Stimulated activated CD4-positive, alpha-beta T cell treated with anti-CD3 and anti-CD28 coated beads, TNF-alpha, amount 100 ng/mL, for 24 hours (primary cell): ENCODE measurements at regions not wholly inside any gene's neighbourhood (a gene's known extent, or its start where the extent isn't known, plus 50 kb on each side); places are given as distances from the start of the nearest gene placed in this dataset.
A peak's percentile ranks its signal among the peaks of the same experiment; 100 is the strongest.
"Not testable (repeated sequence)": the region's sequence is repeated elsewhere in the genome, so short reads cannot be mapped to it uniquely, and the experiment has no call there.

Experiments used
- DNase-seq, 3 experiments: peaks; one replicate each; pipeline ENCODE4 v3.0.0-alpha.2; 2020; ENCODE audit warnings: low read depth in 3 of 3

GRCh38 chr1:10867138-10867721 lies 70.8 kb upstream of the CASZ1 start:
- peak; percentile 26 to 49 (median 33) for DNase-seq

DNA sequence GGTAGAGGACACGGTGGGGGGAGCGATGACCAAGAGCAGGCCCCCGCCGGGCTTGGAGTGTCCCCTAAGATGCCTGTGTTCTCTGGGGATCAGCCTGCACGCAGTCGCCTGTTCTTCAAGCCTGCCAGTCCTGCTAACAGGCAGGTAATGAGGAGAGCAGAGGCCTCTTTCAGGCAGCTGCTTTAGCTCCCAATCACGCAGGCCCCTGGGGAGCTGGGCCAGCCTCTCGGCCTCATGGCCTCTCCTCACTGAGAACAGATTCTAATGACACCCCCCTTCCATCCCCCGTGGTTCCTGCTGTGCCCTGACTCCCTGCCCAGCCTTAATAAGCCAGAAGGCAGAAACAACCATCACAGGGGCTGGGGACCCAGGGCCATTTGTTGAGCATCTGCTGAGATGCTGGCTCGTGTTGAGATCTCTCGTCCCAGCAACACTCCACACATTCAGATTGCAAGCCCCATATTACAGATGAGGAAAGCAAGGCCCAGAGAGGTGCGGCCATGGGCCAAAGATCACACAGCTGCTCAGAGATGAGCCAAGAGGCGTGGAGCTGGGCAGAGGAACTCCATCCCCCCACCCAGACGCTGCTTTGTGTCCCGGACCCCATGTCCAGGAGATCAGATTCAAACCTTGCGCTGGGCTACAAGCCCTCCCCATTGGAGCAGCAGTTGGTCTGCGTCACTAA lies 71.6 kb upstream of the CASZ1 start:
- DNase-seq, result no peak

DNA sequence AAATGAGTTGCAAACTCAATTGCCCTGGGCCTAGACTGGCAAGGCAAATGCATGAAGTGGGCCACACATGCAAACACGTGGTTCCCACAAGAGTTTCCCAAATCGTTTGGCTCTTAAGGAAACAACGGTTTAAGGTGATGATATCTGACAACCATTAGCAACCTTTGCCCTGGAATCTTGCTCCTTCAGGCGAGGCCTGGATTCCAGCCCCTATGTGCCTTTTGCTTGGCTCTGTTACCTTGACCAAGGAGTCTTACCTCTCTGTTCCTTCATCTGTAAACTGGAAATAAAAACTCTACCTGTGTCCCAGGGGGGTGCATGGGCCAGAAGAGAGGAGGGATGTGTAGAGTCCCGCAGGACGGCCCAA lies 72.1 kb upstream of the CASZ1 start:
- no peak for DNase-seq

DNA sequence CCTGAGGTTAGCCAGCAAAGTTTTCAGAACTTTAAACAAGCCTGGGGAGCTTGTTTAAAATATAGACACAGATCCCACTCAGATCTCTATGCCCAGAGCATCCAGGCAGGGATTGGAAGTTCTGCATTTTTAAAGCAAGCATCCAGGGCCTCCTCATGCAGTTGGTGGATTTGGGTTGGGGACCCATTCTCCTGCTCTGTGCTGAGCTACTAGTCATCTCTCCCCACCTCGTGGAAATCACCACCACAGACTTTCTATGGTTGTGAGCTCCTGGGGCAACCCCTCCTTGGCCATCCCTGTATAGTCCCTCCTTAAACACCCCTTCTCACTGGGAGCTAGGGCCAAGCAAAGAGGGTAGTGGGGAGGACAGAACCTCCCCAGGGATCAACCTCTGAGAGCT lies 73.5 kb upstream of the CASZ1 start:
- DNase-seq, result no peak

DNA sequence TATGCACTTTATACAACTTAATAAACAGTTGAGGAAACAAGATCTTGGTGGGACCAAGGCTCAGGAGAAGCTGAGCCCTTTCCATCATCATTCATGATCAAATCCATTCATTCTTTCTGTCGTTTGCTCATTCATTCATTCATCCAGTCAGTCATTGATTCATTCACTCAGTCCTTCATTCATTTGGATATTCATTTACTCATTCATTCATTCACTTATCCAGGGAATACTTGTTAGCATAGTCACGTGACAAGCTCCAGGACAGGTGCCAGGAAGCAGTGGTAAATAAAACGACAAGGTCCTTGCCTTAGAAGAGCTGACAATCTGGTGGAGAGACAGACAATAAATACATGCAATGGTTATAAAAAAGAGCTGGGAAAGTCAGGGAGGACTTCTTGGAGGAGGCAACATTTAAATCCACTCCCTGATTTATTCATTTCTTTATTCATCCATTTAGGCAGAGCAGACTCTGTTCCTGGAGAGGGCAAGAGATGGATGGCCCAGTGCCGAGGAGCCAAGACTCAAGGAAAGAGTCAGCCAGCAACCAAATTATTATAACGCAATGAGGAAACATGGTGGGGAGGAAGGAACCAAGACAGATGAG lies 74.1 kb upstream of the CASZ1 start:
- no peak for DNase-seq

DNA sequence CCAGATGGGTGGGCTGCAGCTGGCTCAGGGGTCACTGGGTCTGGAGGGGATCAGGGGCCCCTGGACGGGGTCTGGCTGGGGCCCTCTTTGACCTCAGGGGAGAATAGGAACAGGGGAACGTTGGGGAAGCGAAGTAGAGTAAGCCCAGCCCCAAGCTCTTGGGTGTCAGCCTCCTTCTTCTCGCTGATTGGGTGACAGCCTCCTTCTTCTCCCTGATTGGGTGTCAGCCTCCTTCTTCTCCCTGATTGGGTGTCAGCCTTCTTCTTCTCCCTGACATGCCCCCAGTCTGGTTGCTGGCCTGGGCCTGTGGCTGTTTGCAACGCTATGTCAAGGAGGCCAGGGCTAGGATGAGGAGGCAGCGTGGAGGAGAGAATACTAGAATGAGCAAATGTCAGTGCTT lies 76.7 kb upstream of the CASZ1 start:
- DNase-seq, result no peak

- no peak for DNase-seq
Observed at GRCh38 chr1:10874351-10874750, 77.9 kb upstream of the CASZ1 start.

- DNase-seq, result no peak
Observed at GRCh38 chr1:10877894-10878293, 81.4 kb upstream of the CASZ1 start.

GRCh38 chr1:10878469-10878868 lies 82.0 kb upstream of the CASZ1 start:
- DNase-seq, result no peak

DNA sequence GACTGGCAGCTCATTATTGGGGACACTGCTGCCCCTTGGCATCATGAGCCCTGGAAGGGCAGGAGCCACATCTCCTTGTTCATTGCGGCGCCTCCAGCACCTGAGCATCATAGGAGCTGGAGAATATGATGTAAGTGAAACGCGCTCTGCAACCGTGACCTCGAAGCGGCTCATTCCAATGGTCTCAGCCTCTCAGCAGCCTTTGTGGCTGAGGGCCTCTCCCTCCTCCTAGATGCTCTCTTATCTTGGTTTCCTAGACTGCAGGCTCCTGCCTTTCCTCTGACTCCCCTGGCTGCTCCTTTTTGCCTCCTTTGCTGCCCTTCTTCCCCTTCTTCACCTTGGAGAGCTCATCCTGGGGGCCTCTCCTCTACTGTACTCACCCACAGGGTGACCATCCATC lies 83.6 kb upstream of the CASZ1 start:
- no peak for DNase-seq

DNA sequence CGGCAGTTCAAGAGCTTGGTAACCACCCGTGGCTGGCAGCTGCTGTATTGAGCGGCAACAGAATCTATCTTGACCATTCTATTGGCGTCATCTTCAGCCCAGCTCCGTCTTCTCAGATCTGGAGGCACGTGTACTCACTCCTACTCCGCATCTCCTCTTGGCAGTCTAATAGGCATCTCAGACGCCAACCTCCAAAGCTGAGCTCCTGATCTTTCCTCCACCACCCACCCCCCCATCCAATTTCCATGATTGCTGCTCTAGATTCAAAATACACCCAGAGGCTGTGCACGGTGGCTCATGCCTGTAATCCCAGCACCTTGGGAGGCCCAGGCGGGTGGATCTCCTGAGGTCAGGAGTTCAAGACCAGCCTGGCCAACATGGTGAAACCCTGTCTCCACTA lies 84.6 kb upstream of the CASZ1 start:
- DNase-seq, result no peak

GRCh38 chr1:10882069-10882468 lies 85.6 kb upstream of the CASZ1 start:
- no peak for DNase-seq

DNA sequence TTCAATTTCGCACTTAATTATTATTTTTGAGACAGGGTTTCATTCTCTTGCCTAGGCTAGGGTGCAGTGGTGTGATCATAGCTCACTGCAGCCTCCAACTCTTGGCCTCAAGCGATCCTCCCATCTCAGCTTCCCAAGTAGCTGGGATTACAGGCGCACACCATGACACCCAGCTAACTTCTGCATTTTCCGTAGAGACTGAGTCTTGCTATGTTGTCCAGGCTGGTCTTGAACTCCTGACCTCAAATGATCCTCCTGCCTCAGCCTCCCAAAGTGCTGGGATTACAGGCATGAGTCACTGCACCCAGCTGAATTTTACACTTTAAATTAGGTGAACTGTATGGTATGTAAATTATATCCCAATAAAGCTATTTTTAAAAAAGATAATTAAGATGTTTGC lies 90.6 kb upstream of the CASZ1 start:
- DNase-seq, result not testable (repeated sequence)

DNA sequence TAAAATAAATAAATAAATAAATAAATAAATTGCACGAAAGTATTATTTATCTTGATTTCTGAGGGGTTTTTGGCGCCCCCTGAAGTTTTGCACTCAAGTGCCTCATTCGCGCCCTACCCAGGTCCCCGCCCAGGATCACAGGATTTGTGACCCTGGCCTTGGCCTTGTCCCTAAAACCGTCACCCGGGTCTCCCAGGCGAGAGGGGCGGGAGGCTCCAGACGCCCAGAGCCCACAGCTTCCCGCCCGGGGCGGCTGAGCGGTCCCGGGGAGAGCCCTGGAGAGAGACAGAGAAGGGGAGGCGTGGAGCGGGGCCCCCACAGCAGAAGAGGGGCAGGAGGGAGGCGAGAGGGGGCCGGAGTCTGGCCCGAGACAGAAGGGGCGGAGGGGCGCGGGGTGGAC lies 91.8 kb upstream of the CASZ1 start:
- no peak for DNase-seq

- no peak for DNase-seq
Observed at GRCh38 chr1:10888791-10889649, 92.6 kb upstream of the CASZ1 start.

GRCh38 chr1:10889650-10890353 lies 93.4 kb upstream of the CASZ1 start:
- DNase-seq, result no peak

- no peak for DNase-seq
Observed at GRCh38 chr1:10890491-10891071, 94.1 kb upstream of the CASZ1 start.

GRCh38 chr1:10891091-10891490 lies 94.6 kb upstream of the CASZ1 start:
- no peak for DNase-seq

GRCh38 chr1:10892138-10893065 lies 96.0 kb upstream of the CASZ1 start:
- DNase-seq, result no peak

DNA sequence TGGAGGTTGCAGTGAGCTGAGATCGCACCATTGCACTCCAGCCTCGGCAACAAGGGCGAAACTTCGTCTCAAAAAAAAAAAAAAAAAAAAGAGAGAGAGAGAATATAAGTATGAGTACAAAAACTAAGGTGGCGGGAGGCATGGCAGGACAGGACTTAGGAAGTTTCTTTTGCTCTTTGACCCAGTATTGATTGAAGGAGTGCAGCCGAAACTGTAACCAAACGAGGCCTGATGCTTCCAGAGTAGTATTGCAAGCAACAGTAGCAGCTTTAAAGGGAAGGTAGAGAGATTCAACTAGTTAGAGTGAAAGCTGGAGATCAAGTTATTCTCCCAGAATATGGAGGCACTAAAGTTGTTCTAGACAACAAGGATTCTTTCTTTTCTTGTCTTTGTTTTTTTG lies 99.2 kb upstream of the CASZ1 start:
- no peak for DNase-seq

- DNase-seq, result no peak
Observed at GRCh38 chr1:10896673-10897072, 100.2 kb upstream of the CASZ1 start.
